ENCODE measurements at regions not wholly inside any gene's neighbourhood (a gene's known extent, or its start where the extent isn't known, plus 50 kb on each side); places are given as distances from the start of the nearest gene placed in this dataset.

DNA sequence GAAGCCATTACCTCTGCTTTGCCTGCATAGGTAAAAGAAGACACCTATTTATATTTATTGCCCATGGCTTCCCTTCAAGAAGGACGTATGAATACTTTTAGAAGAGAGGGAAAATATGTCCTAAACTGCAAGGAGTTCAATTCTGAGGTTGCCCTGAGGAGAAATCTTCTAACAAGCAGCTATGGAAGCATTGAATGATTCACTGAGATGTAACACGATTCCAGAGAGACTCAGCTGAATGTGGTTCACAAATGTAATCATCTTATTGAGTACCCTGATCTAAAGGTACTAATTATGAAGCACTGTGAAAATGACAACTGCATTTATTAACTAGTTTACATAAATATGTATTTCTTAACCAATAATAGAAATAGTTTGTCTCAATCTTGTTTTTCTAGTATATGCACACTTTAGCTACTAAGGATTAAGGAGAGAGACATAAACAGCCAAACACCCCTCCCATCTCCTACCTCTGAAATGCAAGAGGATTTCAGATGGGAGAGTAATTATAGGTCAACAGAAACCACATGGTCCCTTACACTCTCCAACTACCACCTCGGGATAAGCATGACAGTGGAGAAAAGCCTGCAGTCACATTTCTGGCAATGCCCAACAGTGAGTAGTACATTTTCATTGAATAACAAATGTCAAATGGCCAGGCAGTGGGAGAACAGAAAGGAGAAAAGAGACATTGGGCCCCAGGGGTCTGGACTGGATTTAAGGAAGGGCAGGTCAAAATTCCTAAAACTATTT, 506.2 kb upstream of the IL12A start:
- TF ChIP-seq, protein P1, sequence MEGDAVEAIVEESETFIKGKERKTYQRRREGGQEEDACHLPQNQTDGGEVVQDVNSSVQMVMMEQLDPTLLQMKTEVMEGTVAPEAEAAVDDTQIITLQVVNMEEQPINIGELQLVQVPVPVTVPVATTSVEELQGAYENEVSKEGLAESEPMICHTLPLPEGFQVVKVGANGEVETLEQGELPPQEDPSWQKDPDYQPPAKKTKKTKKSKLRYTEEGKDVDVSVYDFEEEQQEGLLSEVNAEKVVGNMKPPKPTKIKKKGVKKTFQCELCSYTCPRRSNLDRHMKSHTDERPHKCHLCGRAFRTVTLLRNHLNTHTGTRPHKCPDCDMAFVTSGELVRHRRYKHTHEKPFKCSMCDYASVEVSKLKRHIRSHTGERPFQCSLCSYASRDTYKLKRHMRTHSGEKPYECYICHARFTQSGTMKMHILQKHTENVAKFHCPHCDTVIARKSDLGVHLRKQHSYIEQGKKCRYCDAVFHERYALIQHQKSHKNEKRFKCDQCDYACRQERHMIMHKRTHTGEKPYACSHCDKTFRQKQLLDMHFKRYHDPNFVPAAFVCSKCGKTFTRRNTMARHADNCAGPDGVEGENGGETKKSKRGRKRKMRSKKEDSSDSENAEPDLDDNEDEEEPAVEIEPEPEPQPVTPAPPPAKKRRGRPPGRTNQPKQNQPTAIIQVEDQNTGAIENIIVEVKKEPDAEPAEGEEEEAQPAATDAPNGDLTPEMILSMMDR (IDR thresholded peaks at IDR 0.05): no peak
- TF ChIP-seq POLR2A (IDR thresholded peaks at IDR 0.05): no peak

Data from adrenal gland (tissue), 5 donors.